Fibroblast of lung (primary cell): ENCODE measurements at regions not wholly inside any gene's neighbourhood (a gene's known extent, or its start where the extent isn't known, plus 50 kb on each side); places are given as distances from the start of the nearest gene placed in this dataset.
A peak's percentile ranks its signal among the peaks of the same experiment; 100 is the strongest.

Experiments
- DNase-seq, 2 donors: peaks; one replicate each; pipeline versions ENCODE4 v3.0.0 to v3.0.0-alpha.2; 2010; ENCODE audit warnings: low read depth in 2 of 2
- H2AFZ ChIP-seq: 2 replicates; pipeline ENCODE4 v1.5.1; 2012; ENCODE audit warnings: low read length, control low read depth, inconsistent platforms
- H3K27ac ChIP-seq: 2 replicates; pipeline ENCODE4 v1.5.1; 2011; ENCODE audit warnings: low read length, control low read depth; ENCODE audit not compliant: insufficient read depth
- H3K27me3 ChIP-seq: 2 replicates; pipeline ENCODE4 v1.5.1; 2011; ENCODE audit warnings: mild to moderate bottlenecking, low read length; ENCODE audit not compliant: control insufficient read depth, insufficient read depth
- H3K36me3 ChIP-seq: 2 replicates; pipeline ENCODE4 v1.5.1; 2011; ENCODE audit warnings: low read length; ENCODE audit not compliant: control insufficient read depth, insufficient read depth
- H3K4me1 ChIP-seq: 2 replicates; pipeline ENCODE4 v1.5.1; 2011; ENCODE audit warnings: low read length; ENCODE audit not compliant: control insufficient read depth, insufficient read depth; ENCODE audit errors: extremely low read depth
- H3K4me2 ChIP-seq: 2 replicates; pipeline ENCODE4 v1.5.1; 2011; ENCODE audit warnings: low read length, control low read depth; ENCODE audit not compliant: insufficient read depth; ENCODE audit errors: extremely low read depth
- H3K4me3 ChIP-seq, 4 experiments: fragments of 200-600 bp in 1 of 4; sonication (generic) in 1 of 4; replicated peaks in 1 of 4; 2 replicates each; pipeline ENCODE4 v1.5.1; 2011 to 2016; ENCODE audit warnings: low read length in 4 of 4, low read depth in 3 of 4, mild to moderate bottlenecking in 3 of 4, control low read depth in 2 of 4, inconsistent platforms in 1 of 4, mixed read lengths in 1 of 4; ENCODE audit not compliant: insufficient read depth in 1 of 4; ENCODE audit errors: control extremely low read depth in 1 of 4
- H3K79me2 ChIP-seq: 2 replicates; pipeline ENCODE4 v1.5.1; 2012; ENCODE audit warnings: mild to moderate bottlenecking, low read length, inconsistent platforms; ENCODE audit not compliant: control insufficient read depth, insufficient read depth
- H3K9ac ChIP-seq: 2 replicates; pipeline ENCODE4 v1.5.1; 2011; ENCODE audit warnings: mild to moderate bottlenecking, low read length, control low read depth; ENCODE audit not compliant: insufficient read depth
- H3K9me3 ChIP-seq: 2 replicates; pipeline ENCODE4 v1.5.1; 2012; ENCODE audit warnings: low read depth, low read length; ENCODE audit not compliant: control insufficient read depth, insufficient read depth
- H4K20me1 ChIP-seq: 2 replicates; pipeline ENCODE4 v1.5.1; 2011; ENCODE audit warnings: low read length; ENCODE audit not compliant: control insufficient read depth, insufficient read depth; ENCODE audit errors: extremely low read depth
- EZH2 ChIP-seq: IDR thresholded peaks from 2 replicates; pipeline ENCODE4 v1.5.1; 2012; ENCODE audit warnings: low read length, control low read depth, mild to moderate bottlenecking; ENCODE audit errors: missing control alignments
- TF ChIP-seq, protein P1 (sequence below), 2 donors: IDR thresholded peaks in 1 of 2; conservative IDR thresholded peaks in 1 of 2; 1 replicate in 1 of 2; 2 replicates in 1 of 2; pipeline ENCODE4 v1.5.1; 2011 to 2012; ENCODE audit warnings: low read length in 2 of 2, control low read depth in 1 of 2, inconsistent platforms in 1 of 2, low read depth in 1 of 2, mild to moderate bottlenecking in 1 of 2

- H3K4me1 ChIP-seq, result peaks cover 13% of the 10 kb centered on the region
- no peaks in the 10 kb centered on the region for H3K36me3 ChIP-seq
- no peaks in the 10 kb centered on the region for H3K27me3 ChIP-seq
- no peak overlapping the region for H3K9ac ChIP-seq
- H3K27ac ChIP-seq, result no peak overlapping the region
- peak; percentile 21 to 58 for DNase-seq
- no peaks in the 10 kb centered on the region for H4K20me1 ChIP-seq
- no peak overlapping the region for H3K4me2 ChIP-seq
- H3K79me2 ChIP-seq, result no peaks in the 10 kb centered on the region
- H3K4me3 ChIP-seq, result no peak overlapping the region
- H3K9me3 ChIP-seq, result no peaks in the 10 kb centered on the region
- H2AFZ ChIP-seq, result no peak overlapping the region
- TF ChIP-seq, protein P1, sequence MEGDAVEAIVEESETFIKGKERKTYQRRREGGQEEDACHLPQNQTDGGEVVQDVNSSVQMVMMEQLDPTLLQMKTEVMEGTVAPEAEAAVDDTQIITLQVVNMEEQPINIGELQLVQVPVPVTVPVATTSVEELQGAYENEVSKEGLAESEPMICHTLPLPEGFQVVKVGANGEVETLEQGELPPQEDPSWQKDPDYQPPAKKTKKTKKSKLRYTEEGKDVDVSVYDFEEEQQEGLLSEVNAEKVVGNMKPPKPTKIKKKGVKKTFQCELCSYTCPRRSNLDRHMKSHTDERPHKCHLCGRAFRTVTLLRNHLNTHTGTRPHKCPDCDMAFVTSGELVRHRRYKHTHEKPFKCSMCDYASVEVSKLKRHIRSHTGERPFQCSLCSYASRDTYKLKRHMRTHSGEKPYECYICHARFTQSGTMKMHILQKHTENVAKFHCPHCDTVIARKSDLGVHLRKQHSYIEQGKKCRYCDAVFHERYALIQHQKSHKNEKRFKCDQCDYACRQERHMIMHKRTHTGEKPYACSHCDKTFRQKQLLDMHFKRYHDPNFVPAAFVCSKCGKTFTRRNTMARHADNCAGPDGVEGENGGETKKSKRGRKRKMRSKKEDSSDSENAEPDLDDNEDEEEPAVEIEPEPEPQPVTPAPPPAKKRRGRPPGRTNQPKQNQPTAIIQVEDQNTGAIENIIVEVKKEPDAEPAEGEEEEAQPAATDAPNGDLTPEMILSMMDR (conservative IDR thresholded peaks at IDR 0.05 in 1 of 2, IDR thresholded peaks at IDR 0.05 in 1 of 2; ENCODE audit: low read depth in 1 of 2, low read length in 2 of 2), result no peak
- TF ChIP-seq EZH2, result no peak
Measured at GRCh38 chr5:173479711-173480110, 136.7 kb downstream of the BOD1 start.

DNA sequence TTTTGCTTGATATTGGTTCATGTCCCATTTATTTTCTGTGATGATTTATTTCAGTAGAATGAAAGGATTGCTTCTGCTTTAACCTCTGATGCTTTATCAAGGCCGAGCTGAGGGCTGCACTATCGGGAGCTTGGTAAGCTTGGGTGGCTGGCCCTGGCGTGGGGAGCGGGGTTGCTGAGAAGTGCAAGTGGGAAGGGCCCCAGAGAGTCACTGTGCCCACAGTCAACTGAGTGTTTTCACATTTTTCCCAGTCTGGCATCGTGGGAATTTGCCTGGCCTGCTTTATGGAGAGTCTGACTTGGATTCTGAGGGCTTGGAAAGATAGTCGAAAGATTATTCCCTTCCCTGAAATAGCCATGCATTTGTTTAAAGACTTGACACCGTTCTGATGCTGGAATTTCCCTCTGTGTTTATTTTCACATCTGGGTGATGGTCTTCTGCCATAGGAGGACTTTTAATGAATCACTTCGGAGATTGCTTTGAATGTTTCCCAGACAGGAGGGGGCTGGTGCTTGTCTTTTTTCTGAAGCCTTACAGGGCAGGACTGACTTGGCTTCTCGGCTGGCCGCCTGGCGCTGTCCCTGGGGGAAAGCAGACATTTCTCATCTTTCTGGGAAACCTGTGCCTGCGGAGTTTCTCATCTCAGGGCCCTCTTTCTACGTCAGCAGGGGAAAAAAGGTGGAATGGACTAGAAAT is 139.0 kb downstream of the BOD1 start:
- no peaks in the 10 kb centered on the region for H3K27me3 ChIP-seq
- no peaks in the 10 kb centered on the region for H3K36me3 ChIP-seq
- peak; percentile 74 to 89 for DNase-seq
- H3K9me3 ChIP-seq, result no peaks in the 10 kb centered on the region
- H3K4me1 ChIP-seq, result peaks cover 28% of the 10 kb centered on the region
- no peaks in the 10 kb centered on the region for H4K20me1 ChIP-seq
- TF ChIP-seq, protein P1 (conservative IDR thresholded peaks at IDR 0.05 in 1 of 2, IDR thresholded peaks at IDR 0.05 in 1 of 2; ENCODE audit: low read depth in 1 of 2, low read length in 2 of 2), result no peak
- TF ChIP-seq EZH2, result no peak
- H2AFZ ChIP-seq, result no peak overlapping the region
- H3K79me2 ChIP-seq, result no peaks in the 10 kb centered on the region
- H3K9ac ChIP-seq, result no peak overlapping the region
- no peak overlapping the region for H3K4me3 ChIP-seq
- H3K4me2 ChIP-seq, result no peak overlapping the region
- peak overlapping the region; percentile 5 for H3K27ac ChIP-seq

DNA sequence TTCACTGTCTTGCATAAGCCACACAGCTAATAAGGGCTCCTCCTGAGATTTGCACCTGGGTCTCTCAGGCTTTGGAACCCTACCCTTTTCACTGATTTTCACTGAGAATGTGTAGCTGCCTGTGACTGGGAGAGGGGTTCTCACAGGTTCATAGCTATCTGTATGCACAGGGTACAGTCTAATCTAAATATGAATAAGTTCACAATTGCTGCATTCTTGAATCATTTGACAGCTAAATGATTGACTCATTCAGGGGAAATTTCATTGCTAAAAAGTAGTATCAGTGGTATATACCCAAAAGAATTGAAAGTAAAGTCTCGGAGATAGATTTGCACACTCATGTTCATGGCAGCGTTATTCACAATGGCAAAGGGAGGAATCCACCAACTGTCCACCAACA is 140.7 kb downstream of the BOD1 start:
- Histone ChIP-seq H3K9me3 (no peaks in the 10 kb centered on the region), H3K79me2 (no peaks in the 10 kb centered on the region), H2AFZ (no peak overlapping the region), H3K9ac (no peak overlapping the region), H4K20me1 (no peaks in the 10 kb centered on the region), H3K4me1 (peaks cover 32% of the 10 kb centered on the region), H3K27me3 (no peaks in the 10 kb centered on the region), H3K4me2 (no peak overlapping the region), H3K4me3 (no peak overlapping the region), H3K36me3 (no peaks in the 10 kb centered on the region), H3K27ac (peak overlapping the region; percentile 55)
- TF ChIP-seq EZH2, result no peak
- TF ChIP-seq, protein P1 (conservative IDR thresholded peaks at IDR 0.05 in 1 of 2, IDR thresholded peaks at IDR 0.05 in 1 of 2; ENCODE audit: low read depth in 1 of 2, low read length in 2 of 2), result no peak
- no peak for DNase-seq
